GM12892 (cell line): ENCODE measurements at regions not wholly inside any gene's neighbourhood (a gene's known extent, or its start where the extent isn't known, plus 50 kb on each side); places are given as distances from the start of the nearest gene placed in this dataset.

Experiments used
- POLR2A ChIP-seq: IDR thresholded peaks from 2 replicates; pipeline ENCODE4 v1.6.1; 2011; ENCODE audit warnings: low read depth, low read length, control low read depth
- POLR2AphosphoS5 ChIP-seq: IDR thresholded peaks from 2 replicates; pipeline ENCODE4 v1.6.1; 2011; ENCODE audit warnings: low read depth, low read length, control low read depth
- TAF1 ChIP-seq: IDR thresholded peaks from 2 replicates; pipeline ENCODE4 v1.6.1; 2011; ENCODE audit warnings: low read depth, mild to moderate bottlenecking, control low read depth, low read length, borderline replicate concordance

GRCh38 chr5:12248831-12249230 is 344.6 kb upstream of the CTNND2 start:
- TF ChIP-seq POLR2A (no peak), POLR2AphosphoS5 (no peak), TAF1 (no peak)
